ENCODE measurements at regions not wholly inside any gene's neighbourhood (a gene's known extent, or its start where the extent isn't known, plus 50 kb on each side); places are given as distances from the start of the nearest gene placed in this dataset.

GRCh38 chr15:35596285-35596684 is 50.3 kb upstream of the DPH6 start:
- ATAC-seq (ENCODE audit: low read depth) (no peak), DNase-seq (ENCODE audit: low spot score) (no peak)
- Histone ChIP-seq H3K4me3 (ENCODE audit: severe bottlenecking) (no peak overlapping the region), H3K27me3 (ENCODE audit: insufficient read depth, poor library complexity, severe bottlenecking) (no peaks in the 10 kb centered on the region), H3K4me1 (ENCODE audit: insufficient read depth, poor library complexity, severe bottlenecking) (no peaks in the 10 kb centered on the region), H3K27ac (ENCODE audit: poor library complexity, severe bottlenecking) (no peak overlapping the region), H3K36me3 (ENCODE audit: low read depth) (no peaks in the 10 kb centered on the region), H3K9me3 (ENCODE audit: severe bottlenecking) (peaks cover 2% of the 10 kb centered on the region)
- TF ChIP-seq CTCF (IDR thresholded peaks at IDR 0.05; ENCODE audit: poor library complexity, severe bottlenecking) = no peak

GRCh38 chr15:35602836-35603235 is 56.9 kb upstream of the DPH6 start:
- ATAC-seq (ENCODE audit: low read depth) (no peak), DNase-seq (ENCODE audit: low spot score) (no peak)
- Histone ChIP-seq H3K27ac (ENCODE audit: poor library complexity, severe bottlenecking) (no peak overlapping the region), H3K9me3 (ENCODE audit: severe bottlenecking) (no peaks in the 10 kb centered on the region), H3K27me3 (ENCODE audit: insufficient read depth, poor library complexity, severe bottlenecking) (no peaks in the 10 kb centered on the region), H3K4me3 (ENCODE audit: severe bottlenecking) (no peak overlapping the region), H3K4me1 (ENCODE audit: insufficient read depth, poor library complexity, severe bottlenecking) (peaks cover 6% of the 10 kb centered on the region), H3K36me3 (ENCODE audit: low read depth) (no peaks in the 10 kb centered on the region)
- TF ChIP-seq CTCF (IDR thresholded peaks at IDR 0.05; ENCODE audit: poor library complexity, severe bottlenecking) = no peak

- no peaks in the 10 kb centered on the region for H3K36me3 ChIP-seq (ENCODE audit: low read depth)
- H3K4me3 ChIP-seq (ENCODE audit: severe bottlenecking) = no peak overlapping the region
- TF ChIP-seq CTCF (IDR thresholded peaks at IDR 0.05; ENCODE audit: poor library complexity, severe bottlenecking) = no peak
- H3K4me1 ChIP-seq (ENCODE audit: insufficient read depth, poor library complexity, severe bottlenecking) = peaks cover 6% of the 10 kb centered on the region
- no peaks in the 10 kb centered on the region for H3K9me3 ChIP-seq (ENCODE audit: severe bottlenecking)
- no peak for DNase-seq (ENCODE audit: low spot score)
- ATAC-seq (ENCODE audit: low read depth) = peak; percentile 67; the same call in 2 of the 3 replicates
- H3K27ac ChIP-seq (ENCODE audit: poor library complexity, severe bottlenecking) = no peak overlapping the region
- no peaks in the 10 kb centered on the region for H3K27me3 ChIP-seq (ENCODE audit: insufficient read depth, poor library complexity, severe bottlenecking)
Observed at GRCh38 chr15:35603301-35603700, 57.3 kb upstream of the DPH6 start.

- H3K36me3 ChIP-seq (ENCODE audit: low read depth) = no peaks in the 10 kb centered on the region
- no peaks in the 10 kb centered on the region for H3K9me3 ChIP-seq (ENCODE audit: severe bottlenecking)
- ATAC-seq (ENCODE audit: low read depth) (no peak), DNase-seq (ENCODE audit: low spot score) (no peak)
- H3K4me3 ChIP-seq (ENCODE audit: severe bottlenecking) = no peak overlapping the region
- no peak for TF ChIP-seq CTCF (IDR thresholded peaks at IDR 0.05; ENCODE audit: poor library complexity, severe bottlenecking)
- H3K4me1 ChIP-seq (ENCODE audit: insufficient read depth, poor library complexity, severe bottlenecking) = peaks cover 6% of the 10 kb centered on the region
- no peak overlapping the region for H3K27ac ChIP-seq (ENCODE audit: poor library complexity, severe bottlenecking)
- H3K27me3 ChIP-seq (ENCODE audit: insufficient read depth, poor library complexity, severe bottlenecking) = no peaks in the 10 kb centered on the region
Observed at GRCh38 chr15:35603856-35604255, 57.9 kb upstream of the DPH6 start.

- no peak overlapping the region for H3K27ac ChIP-seq (ENCODE audit: poor library complexity, severe bottlenecking)
- no peaks in the 10 kb centered on the region for H3K36me3 ChIP-seq (ENCODE audit: low read depth)
- ATAC-seq (ENCODE audit: low read depth) = no peak
- peaks cover 6% of the 10 kb centered on the region for H3K4me1 ChIP-seq (ENCODE audit: insufficient read depth, poor library complexity, severe bottlenecking)
- DNase-seq (ENCODE audit: low spot score) = no peak
- H3K9me3 ChIP-seq (ENCODE audit: severe bottlenecking) = no peaks in the 10 kb centered on the region
- no peak overlapping the region for H3K4me3 ChIP-seq (ENCODE audit: severe bottlenecking)
- no peak for TF ChIP-seq CTCF (IDR thresholded peaks at IDR 0.05; ENCODE audit: poor library complexity, severe bottlenecking)
- H3K27me3 ChIP-seq (ENCODE audit: insufficient read depth, poor library complexity, severe bottlenecking) = no peaks in the 10 kb centered on the region
Observed at GRCh38 chr15:35605764-35606449, 59.9 kb upstream of the DPH6 start.
